ENCODE measurements at regions not wholly inside any gene's neighbourhood (a gene's known extent, or its start where the extent isn't known, plus 50 kb on each side); places are given as distances from the start of the nearest gene placed in this dataset.
"Not testable (repeated sequence)": the region's sequence is repeated elsewhere in the genome, so short reads cannot be mapped to it uniquely, and the experiment has no call there.

GRCh38 chr11:119586181-119586580, 142.8 kb downstream of the NECTIN1 start:
- no peak for ATAC-seq

DNA sequence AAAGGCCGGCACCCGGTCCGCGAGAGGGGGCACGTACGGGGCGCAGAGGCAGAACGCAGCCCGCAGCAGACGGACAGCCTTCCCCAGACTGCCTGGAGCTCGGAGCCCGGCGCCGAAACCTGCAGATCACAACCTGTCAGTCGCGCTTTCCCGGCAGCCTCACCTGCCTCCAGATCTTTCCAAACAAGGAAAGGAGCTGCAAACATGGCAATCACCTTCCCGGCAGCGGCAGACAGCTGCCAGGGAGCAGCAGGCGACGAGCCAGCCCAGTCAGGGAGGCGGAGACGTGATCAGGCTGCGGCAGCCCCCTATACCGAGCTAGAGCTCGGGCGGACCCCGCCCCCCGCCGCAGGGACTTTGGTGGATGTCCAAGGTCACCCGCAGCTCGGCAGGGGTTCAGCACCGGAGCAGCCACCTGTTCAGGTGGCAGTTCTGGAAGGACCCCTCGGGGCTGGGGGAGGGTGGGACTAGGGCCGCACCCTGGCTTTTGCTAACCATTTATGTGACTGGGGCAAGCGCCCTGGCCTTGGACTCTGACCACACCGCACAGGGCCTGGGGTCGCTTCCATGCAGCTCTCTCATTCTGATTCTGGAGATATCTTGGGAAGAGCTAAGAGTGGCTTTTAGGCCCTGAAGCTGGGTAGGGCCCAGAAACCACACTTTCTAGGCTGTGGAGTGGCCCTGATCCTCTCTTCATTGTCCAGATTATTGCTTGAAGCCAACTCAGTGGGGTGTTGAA, 143.8 kb downstream of the NECTIN1 start:
- no peak for ATAC-seq

DNA sequence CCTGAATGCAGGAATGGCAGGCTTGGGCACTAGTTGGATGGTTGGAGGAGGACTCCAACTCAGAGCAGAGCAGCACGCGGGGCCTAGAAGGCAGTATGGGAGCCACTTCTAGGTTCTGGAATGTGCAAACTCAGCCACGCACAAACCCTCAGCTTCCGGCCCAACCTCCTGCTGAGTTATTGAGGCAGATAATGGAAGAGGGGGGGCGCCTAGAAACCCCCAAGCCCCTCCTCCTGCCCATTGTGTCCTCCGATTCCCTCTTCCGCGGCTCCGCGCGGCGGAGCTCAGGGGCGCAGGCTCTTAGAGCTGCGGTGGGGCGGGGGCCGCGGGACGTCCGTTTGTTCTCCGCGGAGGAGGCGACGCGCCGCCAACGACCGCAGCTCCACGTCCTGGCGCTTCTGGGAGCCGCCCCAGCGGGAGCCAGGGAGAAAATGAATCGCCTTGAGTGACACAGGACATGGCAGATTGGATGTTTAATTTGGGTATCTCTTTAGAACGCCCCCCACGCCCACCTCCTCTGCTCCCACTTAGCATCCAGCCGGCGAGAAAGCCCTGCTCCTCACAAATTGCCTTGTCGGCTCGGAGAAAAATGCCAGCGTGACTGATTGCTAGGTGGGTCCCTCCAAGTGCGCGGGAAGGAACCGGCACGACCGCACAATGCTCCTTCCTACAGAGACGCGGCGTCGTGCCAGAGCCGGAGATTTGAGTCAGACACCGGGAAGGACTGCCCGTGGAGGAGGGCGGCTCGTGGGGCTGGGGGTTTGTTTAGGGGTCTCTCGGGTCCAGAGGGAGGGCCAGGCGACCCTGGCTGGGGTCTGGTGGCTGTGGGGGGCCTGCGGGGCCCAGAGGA, 144.6 kb downstream of the NECTIN1 start:
- no peak for ATAC-seq

GRCh38 chr11:119583585-119583984, 145.4 kb downstream of the NECTIN1 start:
- ATAC-seq: no peak

DNA sequence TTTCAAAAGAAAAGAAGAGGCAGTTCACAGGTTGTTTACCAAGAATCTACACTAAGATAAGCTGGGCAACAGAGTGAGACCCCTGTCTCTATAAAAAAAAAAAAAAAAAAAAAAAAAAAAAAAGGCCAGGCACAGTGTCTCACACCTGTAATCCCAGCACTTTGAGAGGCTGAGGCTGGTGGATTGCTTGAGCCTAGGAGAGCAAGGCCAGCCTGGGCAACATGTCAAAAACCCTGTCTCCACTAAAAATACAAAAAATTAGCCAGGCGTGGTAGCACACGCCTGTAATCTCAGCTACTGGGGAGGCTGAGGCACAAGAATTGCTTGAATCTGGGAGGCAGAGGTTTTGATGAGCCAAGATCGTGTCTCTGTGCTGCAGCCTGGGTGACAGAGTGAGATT, 147.6 kb downstream of the NECTIN1 start:
- not testable (repeated sequence) for ATAC-seq

GRCh38 chr11:119580751-119581150, 148.2 kb downstream of the NECTIN1 start:
- no peak for ATAC-seq

GRCh38 chr11:119580081-119580480, 148.9 kb downstream of the NECTIN1 start:
- ATAC-seq: no peak

DNA sequence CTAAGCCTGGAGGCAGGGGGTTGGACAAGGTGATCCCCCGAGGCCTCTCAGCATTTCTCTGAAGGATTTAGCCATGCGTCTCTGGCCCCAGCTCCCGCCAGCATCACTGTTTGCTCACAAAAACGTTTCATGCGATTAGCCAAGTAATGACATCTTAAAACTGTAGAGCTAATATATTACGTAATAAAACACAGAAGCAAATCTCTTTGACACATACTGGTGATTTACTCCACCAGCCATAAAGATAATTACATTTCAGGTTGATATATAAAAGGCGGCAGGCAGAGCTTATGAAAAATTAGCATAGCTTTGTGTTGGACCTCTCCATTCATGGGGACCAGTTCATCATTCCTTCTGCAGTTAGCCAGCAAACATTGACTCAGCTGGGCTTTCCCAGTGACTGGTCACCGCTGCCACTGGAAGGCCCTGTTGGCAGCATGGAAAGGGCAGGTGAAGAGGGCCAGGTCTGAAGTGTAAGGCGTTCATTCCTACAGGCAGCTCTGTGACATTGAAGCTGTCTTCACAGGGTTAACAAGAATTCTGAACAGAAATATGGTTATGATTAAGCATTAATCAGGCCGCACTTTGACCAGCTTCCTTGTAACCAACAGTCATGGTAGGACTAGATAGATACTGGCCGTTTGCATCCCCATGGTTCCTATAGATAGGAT, 150.3 kb downstream of the NECTIN1 start:
- no peak for ATAC-seq

DNA sequence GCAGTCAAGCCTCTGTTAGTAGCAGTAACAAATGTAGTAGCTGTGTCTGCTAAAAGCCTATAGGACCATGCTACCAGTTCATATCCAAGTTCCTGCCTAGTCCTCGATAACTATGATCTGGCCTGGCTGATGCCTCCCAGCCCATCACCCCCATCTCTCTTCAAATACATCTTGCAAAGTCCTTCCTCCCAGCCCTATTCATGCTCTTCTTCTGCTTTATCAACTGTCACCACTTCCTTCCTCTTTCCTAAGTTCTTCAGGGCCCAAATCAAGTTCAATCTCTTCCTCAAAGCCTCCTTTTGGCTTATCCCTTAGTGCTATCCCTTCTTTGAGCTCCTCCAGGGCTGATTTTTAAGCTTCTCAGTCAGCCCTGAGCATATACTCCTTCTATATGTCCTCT, 150.9 kb upstream of the THY1 start:
- ATAC-seq: no peak

DNA sequence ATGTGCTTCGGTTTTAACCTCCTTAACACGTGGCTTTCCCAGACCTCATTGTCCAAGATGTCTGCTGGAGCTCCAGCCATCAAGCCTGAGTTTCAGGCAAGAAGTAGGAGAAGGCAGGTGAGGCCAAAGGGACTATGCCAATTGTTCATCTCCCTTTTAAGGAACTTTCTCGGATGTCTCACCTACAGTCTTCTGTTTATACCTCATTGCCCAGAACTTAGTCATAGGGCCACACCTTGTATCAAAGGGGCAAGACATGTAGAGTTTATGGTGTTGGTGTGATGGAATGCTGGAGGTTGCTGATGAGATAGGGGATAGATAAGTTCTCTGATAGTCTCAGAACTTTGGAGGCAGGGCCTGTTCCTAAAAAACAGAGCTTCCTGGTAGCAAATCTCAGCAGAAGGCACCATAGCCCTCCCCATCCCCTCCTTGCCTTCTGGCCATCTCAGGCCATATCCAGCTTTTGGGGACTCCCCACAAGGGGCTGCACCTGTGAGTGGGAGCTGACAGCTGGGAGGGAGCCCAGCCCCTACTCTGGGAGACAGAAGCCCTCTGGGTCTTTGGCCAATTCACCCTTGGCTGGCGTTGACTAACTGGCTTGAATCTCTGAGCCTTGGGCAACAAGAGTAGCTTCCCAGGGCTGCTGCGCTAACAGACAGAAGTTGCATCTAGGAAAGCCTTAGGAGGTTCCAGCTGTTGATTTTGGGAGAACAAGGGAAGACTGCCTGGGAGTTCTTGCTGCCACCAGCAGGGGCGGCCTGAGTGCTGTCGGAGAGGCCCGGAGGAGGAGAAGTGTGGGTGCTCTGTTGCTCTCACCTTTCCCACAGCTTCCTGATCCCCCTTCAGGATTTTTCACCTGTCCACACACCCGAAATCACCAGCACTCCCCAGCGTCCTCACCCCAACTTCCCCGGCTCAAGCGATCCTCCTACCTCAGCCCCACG, 149.8 kb upstream of the THY1 start:
- ATAC-seq: no peak

GRCh38 chr11:119571311-119571710, 148.3 kb upstream of the THY1 start:
- no peak for ATAC-seq

- ATAC-seq: no peak
Measured at GRCh38 chr11:119567688-119568582, 145.0 kb upstream of the THY1 start.

DNA sequence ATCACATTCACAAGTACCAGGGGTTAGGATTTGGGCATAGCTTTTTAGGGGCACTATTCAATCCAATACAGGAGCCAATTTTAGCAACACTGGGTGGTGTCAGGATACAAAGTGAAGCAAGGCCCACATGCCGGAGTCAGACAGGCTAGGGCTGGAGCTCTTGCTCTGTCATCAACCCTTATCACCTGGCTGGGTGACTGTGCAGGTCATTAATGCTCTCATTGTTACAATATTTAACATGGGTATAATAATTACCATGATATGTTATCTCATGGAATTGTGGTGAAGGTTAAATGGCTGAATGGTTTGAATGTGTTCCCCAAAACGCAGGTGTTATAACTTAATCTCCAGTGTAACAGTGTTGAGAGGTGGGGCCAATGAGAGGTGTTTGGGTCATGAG, 143.3 kb upstream of the THY1 start:
- ATAC-seq: no peak

GRCh38 chr11:119565693-119566092, 142.7 kb upstream of the THY1 start:
- ATAC-seq: not testable (repeated sequence)

- ATAC-seq: no peak
Measured at GRCh38 chr11:119560961-119561360, 138.0 kb upstream of the THY1 start.

GRCh38 chr11:119560291-119560690, 137.3 kb upstream of the THY1 start:
- ATAC-seq: no peak

- ATAC-seq: no peak
Measured at GRCh38 chr11:119552106-119552485, 129.1 kb upstream of the THY1 start.

DNA sequence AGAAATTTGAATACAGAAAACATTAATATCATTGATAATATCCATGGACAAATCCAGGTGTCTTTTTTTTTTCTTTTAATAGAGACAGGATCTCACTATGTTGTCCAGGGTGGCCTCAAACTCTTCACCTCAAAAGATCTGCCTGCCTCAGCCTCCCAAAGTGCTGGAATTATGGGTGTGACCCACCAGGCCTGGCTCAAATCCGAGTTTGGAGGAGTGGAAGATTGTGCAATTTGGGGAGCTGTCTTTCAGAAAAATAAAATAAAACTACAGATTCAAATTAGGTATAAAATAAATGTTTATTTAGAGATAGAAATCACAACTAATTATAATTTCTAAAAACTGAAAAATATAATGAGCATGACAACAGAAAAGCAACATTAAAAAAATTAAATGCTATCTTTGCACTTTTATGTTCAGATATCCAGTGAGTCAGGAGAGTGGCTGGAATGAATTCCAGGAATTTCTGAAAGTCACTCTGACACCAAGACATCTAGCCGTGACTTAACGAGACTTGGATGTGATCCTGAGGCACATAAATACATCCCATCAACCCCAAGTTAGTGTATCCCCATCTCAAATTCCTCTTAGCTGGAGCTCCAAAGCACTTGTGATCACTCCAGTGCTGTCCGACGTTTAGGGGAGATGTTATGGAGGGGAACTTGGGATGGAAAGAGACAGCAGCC, 128.6 kb upstream of the THY1 start:
- ATAC-seq: no peak

DNA sequence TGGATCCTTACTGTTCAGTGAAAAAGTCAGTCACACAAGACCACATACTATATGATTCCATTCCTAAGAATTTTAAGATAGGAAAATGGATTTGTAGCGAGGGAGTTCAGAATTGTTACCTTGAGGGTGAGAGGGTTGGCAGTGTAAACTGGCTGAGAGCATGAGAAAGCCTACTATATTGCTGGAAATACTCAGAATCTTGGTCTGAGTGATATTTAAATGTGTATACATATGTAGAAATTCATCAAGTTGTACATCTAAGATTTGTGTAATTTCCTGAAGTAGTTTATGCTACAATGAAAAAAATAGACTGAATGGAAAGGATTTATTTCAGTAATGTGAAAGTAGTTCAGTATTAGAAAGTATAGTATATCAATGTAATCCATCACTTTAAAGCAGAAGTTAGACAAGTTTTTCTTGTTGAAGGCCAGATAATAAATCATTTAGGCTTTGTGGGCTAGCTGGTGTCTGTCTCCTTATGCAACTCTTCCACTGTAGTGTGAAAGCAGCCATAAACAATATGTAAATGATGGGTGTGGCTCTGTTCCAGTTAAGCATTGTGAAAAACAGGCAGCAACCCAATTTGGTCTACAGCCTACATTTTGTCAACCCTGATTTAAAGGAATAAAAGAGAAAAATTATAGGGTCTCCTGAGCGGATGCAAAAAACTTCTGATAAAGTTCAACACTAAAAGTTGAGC, 127.2 kb upstream of the THY1 start:
- ATAC-seq: no peak

GRCh38 chr11:119547511-119547910, 124.5 kb upstream of the THY1 start:
- ATAC-seq: no peak
